WERI-Rb-1 (cell line): ENCODE measurements at regions not wholly inside any gene's neighbourhood (a gene's known extent, or its start where the extent isn't known, plus 50 kb on each side); places are given as distances from the start of the nearest gene placed in this dataset.
"Not testable (repeated sequence)": the region's sequence is repeated elsewhere in the genome, so short reads cannot be mapped to it uniquely, and the experiment has no call there.

ENCODE experiments used
- DNase-seq: peaks from one replicate; pipeline ENCODE4 v3.0.0-alpha.2; 2020
- H3K27ac ChIP-seq: fragments of 250-450 bp; sonication (Bioruptor Pico); 2 replicates; pipeline ENCODE4 v1.5.1; 2020; ENCODE audit warnings: mild to moderate bottlenecking, moderate library complexity
- H3K27me3 ChIP-seq: fragments of 250-450 bp; sonication (Bioruptor Pico); 2 replicates; pipeline ENCODE4 v1.5.1; 2021; ENCODE audit warnings: mild to moderate bottlenecking, low read depth, moderate library complexity; ENCODE audit not compliant: insufficient read depth, severe bottlenecking
- H3K36me3 ChIP-seq: fragments of 250-450 bp; sonication (Bioruptor Pico); 2 replicates; pipeline ENCODE4 v1.5.1; 2020; ENCODE audit warnings: mild to moderate bottlenecking, moderate library complexity
- H3K4me3 ChIP-seq: 2 replicates; pipeline ENCODE4 v1.5.1; 2011; ENCODE audit warnings: low read depth, mild to moderate bottlenecking, control low read depth, low read length
- H3K9me3 ChIP-seq: fragments of 250-450 bp; sonication (Bioruptor Pico); 2 replicates; pipeline ENCODE4 v1.5.1; 2021; ENCODE audit warnings: mild to moderate bottlenecking, moderate library complexity; ENCODE audit not compliant: severe bottlenecking
- TF ChIP-seq, protein P1 (sequence below): IDR thresholded peaks from 2 replicates; pipeline ENCODE4 v1.5.1; 2011; ENCODE audit warnings: low read depth, mild to moderate bottlenecking, control low read depth, inconsistent platforms, low read length

DNA sequence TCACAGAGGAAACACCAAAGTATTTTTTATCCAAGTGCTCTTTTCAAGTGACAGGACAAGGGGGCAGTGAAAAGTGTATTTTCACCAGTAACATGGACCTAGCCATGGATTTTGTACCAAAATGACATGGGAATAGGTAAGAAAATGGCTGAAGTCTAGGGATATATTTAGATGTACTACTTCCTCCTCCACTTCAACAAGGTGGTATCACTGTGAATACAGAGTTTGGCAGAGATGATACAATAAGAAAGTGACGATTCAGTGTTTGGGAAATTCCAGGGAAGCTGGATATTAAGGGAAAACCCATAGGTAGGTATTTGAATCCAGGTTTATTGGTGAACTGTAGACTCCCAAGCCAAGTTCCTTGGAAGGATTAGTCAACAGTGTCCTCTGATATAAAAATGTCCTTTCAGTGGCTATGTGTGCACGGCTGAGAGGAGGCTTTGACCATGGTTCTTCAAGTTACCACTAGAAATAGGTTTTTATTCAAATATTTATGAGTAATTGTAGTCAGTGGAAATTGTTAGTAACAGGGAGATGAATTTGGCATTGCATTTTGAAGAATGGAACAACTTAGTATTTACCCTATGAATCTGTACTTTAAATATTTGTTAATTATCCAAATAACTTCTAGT lies 356.0 kb upstream of the CITED2 start:
- TF ChIP-seq, protein P1, sequence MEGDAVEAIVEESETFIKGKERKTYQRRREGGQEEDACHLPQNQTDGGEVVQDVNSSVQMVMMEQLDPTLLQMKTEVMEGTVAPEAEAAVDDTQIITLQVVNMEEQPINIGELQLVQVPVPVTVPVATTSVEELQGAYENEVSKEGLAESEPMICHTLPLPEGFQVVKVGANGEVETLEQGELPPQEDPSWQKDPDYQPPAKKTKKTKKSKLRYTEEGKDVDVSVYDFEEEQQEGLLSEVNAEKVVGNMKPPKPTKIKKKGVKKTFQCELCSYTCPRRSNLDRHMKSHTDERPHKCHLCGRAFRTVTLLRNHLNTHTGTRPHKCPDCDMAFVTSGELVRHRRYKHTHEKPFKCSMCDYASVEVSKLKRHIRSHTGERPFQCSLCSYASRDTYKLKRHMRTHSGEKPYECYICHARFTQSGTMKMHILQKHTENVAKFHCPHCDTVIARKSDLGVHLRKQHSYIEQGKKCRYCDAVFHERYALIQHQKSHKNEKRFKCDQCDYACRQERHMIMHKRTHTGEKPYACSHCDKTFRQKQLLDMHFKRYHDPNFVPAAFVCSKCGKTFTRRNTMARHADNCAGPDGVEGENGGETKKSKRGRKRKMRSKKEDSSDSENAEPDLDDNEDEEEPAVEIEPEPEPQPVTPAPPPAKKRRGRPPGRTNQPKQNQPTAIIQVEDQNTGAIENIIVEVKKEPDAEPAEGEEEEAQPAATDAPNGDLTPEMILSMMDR, result no peak
- no peaks in the 10 kb centered on the region for H3K9me3 ChIP-seq
- no peaks in the 10 kb centered on the region for H3K36me3 ChIP-seq
- H3K27me3 ChIP-seq, result no peaks in the 10 kb centered on the region
- no peak overlapping the region for H3K4me3 ChIP-seq
- no peak for DNase-seq
- no peak overlapping the region for H3K27ac ChIP-seq

DNA sequence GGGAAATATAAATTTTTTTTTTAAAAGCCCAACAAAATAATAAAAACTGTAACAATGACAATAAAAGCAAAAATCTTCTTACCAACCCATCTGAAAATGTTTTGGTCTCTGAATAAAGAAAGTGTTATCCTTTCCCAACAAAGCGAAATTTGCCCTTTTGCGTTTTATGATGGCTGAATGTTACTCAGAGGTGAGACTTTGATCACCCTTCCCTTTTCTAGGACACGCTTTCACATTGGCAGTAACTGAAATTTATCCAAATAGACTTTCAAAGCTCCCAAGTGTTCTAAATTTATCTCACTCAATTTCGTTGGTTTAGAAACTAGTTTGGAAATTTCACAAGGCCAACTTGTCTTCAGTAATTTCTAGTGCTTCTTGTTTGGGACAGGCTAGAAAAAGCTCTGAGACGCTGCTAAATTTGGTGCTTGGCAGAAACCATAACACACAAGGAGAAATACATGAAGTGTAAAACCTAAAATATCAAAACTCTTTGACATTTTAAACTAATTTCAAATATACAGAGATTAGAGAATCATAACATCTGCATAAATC lies 354.5 kb upstream of the CITED2 start:
- no peaks in the 10 kb centered on the region for H3K9me3 ChIP-seq
- TF ChIP-seq, protein P1, result no peak
- H3K27ac ChIP-seq, result no peak overlapping the region

DNA sequence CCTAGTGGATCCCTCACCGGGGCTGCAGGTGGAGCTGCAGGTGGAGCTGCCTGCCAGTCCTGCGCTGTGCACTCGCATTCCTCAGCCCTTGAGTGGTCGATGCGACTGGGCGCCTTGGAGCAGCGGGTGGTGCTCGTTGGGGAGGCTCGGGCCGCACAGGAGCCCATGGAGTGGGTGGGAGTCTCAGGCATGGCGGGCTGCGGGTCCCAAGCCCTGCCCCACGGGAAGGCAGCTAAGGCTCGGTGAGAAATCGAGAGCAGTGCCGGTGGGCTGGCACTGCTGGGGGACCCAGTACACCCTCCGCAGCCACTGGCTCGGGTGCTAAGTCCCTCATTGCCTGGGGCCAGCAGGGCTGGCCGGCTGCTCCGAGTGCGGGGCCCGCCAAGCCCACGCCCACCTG lies 351.8 kb upstream of the CITED2 start:
- H3K9me3 ChIP-seq, H3K27ac ChIP-seq, DNase-seq, H3K36me3 ChIP-seq, H3K4me3 ChIP-seq, H3K27me3 ChIP-seq: not testable (repeated sequence)

More for the DNA sequence above, 354.5 kb upstream of the CITED2 start:
- H3K27me3 ChIP-seq, result no peaks in the 10 kb centered on the region
- DNase-seq, result no peak
- H3K36me3 ChIP-seq, result no peaks in the 10 kb centered on the region
- H3K4me3 ChIP-seq, result no peak overlapping the region

DNA sequence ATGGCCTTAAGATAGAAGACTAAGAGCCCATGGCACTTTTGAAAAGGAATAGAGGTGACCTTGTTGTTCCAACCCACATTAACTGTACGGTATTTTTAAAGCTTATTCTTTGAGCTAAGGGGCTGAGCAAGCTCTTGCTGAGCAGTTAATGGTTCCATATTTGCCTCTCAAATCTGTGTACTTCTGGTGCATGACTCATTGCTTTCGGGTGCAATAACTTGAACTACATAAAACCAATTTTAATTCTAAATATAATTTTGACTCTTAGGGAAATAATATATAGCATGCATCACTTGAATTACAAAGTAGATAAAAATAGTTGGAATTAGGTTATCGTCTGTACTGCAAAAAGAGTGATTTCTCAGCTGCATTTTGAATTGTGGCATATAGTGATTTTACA lies 348.1 kb upstream of the CITED2 start:
- Histone ChIP-seq H3K27ac (no peak overlapping the region), H3K36me3 (no peaks in the 10 kb centered on the region), H3K4me3 (no peak overlapping the region), H3K27me3 (no peaks in the 10 kb centered on the region), H3K9me3 (no peaks in the 10 kb centered on the region)
- TF ChIP-seq, protein P1, result no peak
- DNase-seq, result no peak

DNA sequence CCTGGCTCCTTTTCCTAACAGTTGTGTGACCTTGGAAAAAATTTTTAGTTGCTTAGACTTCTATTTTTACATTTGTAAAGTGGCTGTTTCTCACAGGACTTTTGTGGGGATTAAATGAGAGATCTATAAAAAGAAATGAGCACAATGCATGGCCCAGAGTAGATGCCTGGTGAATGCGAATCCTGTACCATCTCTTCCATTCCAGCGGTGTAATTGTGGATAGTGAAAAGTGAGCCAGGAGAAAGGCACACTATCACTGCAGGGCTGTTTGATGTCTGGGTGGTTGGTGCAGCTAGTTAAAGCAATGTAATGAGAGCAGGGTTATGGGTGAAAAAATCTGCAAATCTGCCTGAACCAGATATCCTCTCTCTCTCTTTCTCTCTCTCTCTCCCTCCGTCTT lies 347.5 kb upstream of the CITED2 start:
- Histone ChIP-seq H3K9me3 (no peaks in the 10 kb centered on the region), H3K4me3 (no peak overlapping the region), H3K36me3 (no peaks in the 10 kb centered on the region), H3K27me3 (no peaks in the 10 kb centered on the region), H3K27ac (no peak overlapping the region)
- DNase-seq, result no peak
- TF ChIP-seq, protein P1, result no peak

DNA sequence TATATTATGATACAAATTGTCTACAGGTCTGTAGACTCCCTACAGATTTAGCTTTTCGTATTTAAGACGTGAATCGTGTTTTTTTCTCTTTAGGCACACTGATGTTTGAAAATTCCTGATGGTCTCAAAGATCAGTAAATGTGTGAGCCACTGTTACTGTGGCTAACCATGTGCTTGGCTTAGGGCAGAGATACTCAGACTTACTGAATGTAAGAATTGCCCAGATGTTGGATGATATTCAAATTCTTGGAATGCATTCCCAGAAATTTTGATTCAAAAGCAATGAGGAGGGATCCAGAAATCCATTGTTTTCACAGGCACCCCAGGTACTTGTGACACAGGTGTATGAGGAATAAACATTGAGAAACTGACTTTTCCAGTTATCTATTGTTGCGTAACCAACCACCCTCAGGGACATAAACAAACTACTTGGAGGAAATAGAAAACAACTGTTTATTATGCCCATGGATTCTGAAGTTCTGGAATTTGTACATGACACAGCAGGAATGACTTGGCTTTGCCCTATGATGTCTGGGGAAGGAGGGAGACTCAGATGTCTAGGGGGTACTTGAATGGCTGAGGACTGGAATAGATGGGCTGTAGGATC lies 339.6 kb upstream of the CITED2 start:
- TF ChIP-seq, protein P1, result no peak
- Histone ChIP-seq H3K4me3 (no peak overlapping the region), H3K27me3 (no peaks in the 10 kb centered on the region), H3K9me3 (no peaks in the 10 kb centered on the region), H3K36me3 (no peaks in the 10 kb centered on the region), H3K27ac (no peak overlapping the region)
- DNase-seq, result no peak
